Activated B cell treated with CpG ODN at 0.5 μM for 24 hours (primary cell): ENCODE measurements at regions not wholly inside any gene's neighbourhood (a gene's known extent, or its start where the extent isn't known, plus 50 kb on each side); places are given as distances from the start of the nearest gene placed in this dataset.

Experiments used
- ATAC-seq: fragments of 200-7000 bp; cut with Tn5 transposase; one replicate; pipeline ENCODE4 v1.10.0; 2021; ENCODE audit warnings: low read depth, mild to moderate bottlenecking, moderate library complexity
- CTCF ChIA-PET: fragments of 350-600 bp; sonication (Branson Sonifier 250); formaldehyde crosslinking; loops from one replicate; lab custom pipeline; 2021; ENCODE audit warnings: antibody characterized with exemption; lab: Charles Lee
- POLR2A ChIA-PET: fragments of 350-600 bp; sonication (Branson Sonifier 250); formaldehyde crosslinking; loops from one replicate; lab custom pipeline; 2021; ENCODE audit warnings: antibody characterized with exemption; lab: Charles Lee
- DNase-seq: peaks from one replicate; pipeline ENCODE4 v3.0.0; 2022
- H3K27ac Mint-ChIP-seq: one replicate; pipeline ENCODE4 v1.8.0; 2020; ENCODE audit warnings: mixed read lengths
- H3K27me3 Mint-ChIP-seq: one replicate; pipeline ENCODE4 v1.8.0; 2021; ENCODE audit warnings: mixed read lengths
- H3K36me3 Mint-ChIP-seq: one replicate; pipeline ENCODE4 v1.8.0; 2021; ENCODE audit warnings: low read depth, mixed read lengths
- H3K4me1 Mint-ChIP-seq: one replicate; pipeline ENCODE4 v1.8.0; 2021; ENCODE audit warnings: mixed read lengths
- H3K4me3 Mint-ChIP-seq: one replicate; pipeline ENCODE4 v1.8.0; 2020; ENCODE audit warnings: mild to moderate bottlenecking, mixed read lengths
- H3K9me3 Mint-ChIP-seq: one replicate; pipeline ENCODE4 v1.8.0; 2020; ENCODE audit warnings: mixed read lengths
- intact Hi-C: fragments of 100-400 bp; cut with micrococcal nuclease; formaldehyde crosslinking; loops from one replicate; pipeline ENCODE4 v1.15.1; 2024
- TF ChIP-seq, protein P1 (sequence below): fragments of 200-600 bp; IDR thresholded peaks from one replicate; pipeline ENCODE4 v1.8.0; 2022; ENCODE audit warnings: antibody characterized with exemption, mild to moderate bottlenecking

- no peak overlapping the region for H3K27ac Mint-ChIP-seq
- H3K27me3 Mint-ChIP-seq: no peaks in the 10 kb centered on the region
- H3K9me3 Mint-ChIP-seq: no peaks in the 10 kb centered on the region
- H3K4me1 Mint-ChIP-seq: peaks cover 9% of the 10 kb centered on the region
- CTCF ChIA-PET: no interaction called here
- no peaks in the 10 kb centered on the region for H3K36me3 Mint-ChIP-seq
- POLR2A ChIA-PET: no interaction called here
- no peak overlapping the region for H3K4me3 Mint-ChIP-seq
- intact Hi-C loops: no loop called here
- DNase-seq (no peak), ATAC-seq (no peak)
- TF ChIP-seq, protein P1, sequence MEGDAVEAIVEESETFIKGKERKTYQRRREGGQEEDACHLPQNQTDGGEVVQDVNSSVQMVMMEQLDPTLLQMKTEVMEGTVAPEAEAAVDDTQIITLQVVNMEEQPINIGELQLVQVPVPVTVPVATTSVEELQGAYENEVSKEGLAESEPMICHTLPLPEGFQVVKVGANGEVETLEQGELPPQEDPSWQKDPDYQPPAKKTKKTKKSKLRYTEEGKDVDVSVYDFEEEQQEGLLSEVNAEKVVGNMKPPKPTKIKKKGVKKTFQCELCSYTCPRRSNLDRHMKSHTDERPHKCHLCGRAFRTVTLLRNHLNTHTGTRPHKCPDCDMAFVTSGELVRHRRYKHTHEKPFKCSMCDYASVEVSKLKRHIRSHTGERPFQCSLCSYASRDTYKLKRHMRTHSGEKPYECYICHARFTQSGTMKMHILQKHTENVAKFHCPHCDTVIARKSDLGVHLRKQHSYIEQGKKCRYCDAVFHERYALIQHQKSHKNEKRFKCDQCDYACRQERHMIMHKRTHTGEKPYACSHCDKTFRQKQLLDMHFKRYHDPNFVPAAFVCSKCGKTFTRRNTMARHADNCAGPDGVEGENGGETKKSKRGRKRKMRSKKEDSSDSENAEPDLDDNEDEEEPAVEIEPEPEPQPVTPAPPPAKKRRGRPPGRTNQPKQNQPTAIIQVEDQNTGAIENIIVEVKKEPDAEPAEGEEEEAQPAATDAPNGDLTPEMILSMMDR: no peak
Measured at GRCh38 chr12:24231298-24231697, 281.8 kb upstream of the SOX5 start.

- Mint-ChIP-seq H3K4me3 (no peak overlapping the region), H3K27me3 (no peaks in the 10 kb centered on the region), H3K9me3 (no peaks in the 10 kb centered on the region), H3K36me3 (no peaks in the 10 kb centered on the region), H3K27ac (no peak overlapping the region), H3K4me1 (peaks cover 9% of the 10 kb centered on the region)
- ChIA-PET CTCF (no interaction called here), POLR2A (interaction anchor here (0.5 kb wide), 1 partner anchor 120 kb away, joined by 7 read pairs; no protein-coding TSS in a partner anchor)
- DNase-seq (no peak), ATAC-seq (no peak)
- TF ChIP-seq, protein P1: no peak
- intact Hi-C loops: no loop called here
Measured at GRCh38 chr12:24230061-24230701, 280.7 kb upstream of the SOX5 start.

GRCh38 chr12:24229031-24229700 is 279.7 kb upstream of the SOX5 start:
- ChIA-PET POLR2A (no interaction called here), CTCF (no interaction called here)
- Mint-ChIP-seq H3K27me3 (no peaks in the 10 kb centered on the region), H3K4me1 (peaks cover 9% of the 10 kb centered on the region), H3K9me3 (no peaks in the 10 kb centered on the region), H3K36me3 (no peaks in the 10 kb centered on the region), H3K4me3 (no peak overlapping the region), H3K27ac (no peak overlapping the region)
- DNase-seq: no peak
- no peak for ATAC-seq
- TF ChIP-seq, protein P1: no peak
- intact Hi-C loops: no loop called here

GRCh38 chr12:24228371-24228770 is 278.9 kb upstream of the SOX5 start:
- no peak for DNase-seq
- Mint-ChIP-seq H3K36me3 (no peaks in the 10 kb centered on the region), H3K9me3 (no peaks in the 10 kb centered on the region), H3K27me3 (no peaks in the 10 kb centered on the region), H3K27ac (no peak overlapping the region), H3K4me3 (no peak overlapping the region), H3K4me1 (peaks cover 9% of the 10 kb centered on the region)
- ChIA-PET POLR2A (no interaction called here), CTCF (no interaction called here)
- intact Hi-C loops: no loop called here
- no peak for ATAC-seq
- TF ChIP-seq, protein P1: no peak

GRCh38 chr12:24227551-24227950 is 278.1 kb upstream of the SOX5 start:
- Mint-ChIP-seq H3K36me3 (no peaks in the 10 kb centered on the region), H3K4me1 (peaks cover 9% of the 10 kb centered on the region), H3K4me3 (no peak overlapping the region), H3K9me3 (no peaks in the 10 kb centered on the region), H3K27ac (peak overlapping the region; percentile 47), H3K27me3 (no peaks in the 10 kb centered on the region)
- CTCF ChIA-PET: no interaction called here
- intact Hi-C loops: no loop called here
- POLR2A ChIA-PET: no interaction called here
- ATAC-seq: no peak
- TF ChIP-seq, protein P1: no peak
- no peak for DNase-seq
